ENCODE measurements at regions not wholly inside any gene's neighbourhood (a gene's known extent, or its start where the extent isn't known, plus 50 kb on each side); places are given as distances from the start of the nearest gene placed in this dataset.

DNA sequence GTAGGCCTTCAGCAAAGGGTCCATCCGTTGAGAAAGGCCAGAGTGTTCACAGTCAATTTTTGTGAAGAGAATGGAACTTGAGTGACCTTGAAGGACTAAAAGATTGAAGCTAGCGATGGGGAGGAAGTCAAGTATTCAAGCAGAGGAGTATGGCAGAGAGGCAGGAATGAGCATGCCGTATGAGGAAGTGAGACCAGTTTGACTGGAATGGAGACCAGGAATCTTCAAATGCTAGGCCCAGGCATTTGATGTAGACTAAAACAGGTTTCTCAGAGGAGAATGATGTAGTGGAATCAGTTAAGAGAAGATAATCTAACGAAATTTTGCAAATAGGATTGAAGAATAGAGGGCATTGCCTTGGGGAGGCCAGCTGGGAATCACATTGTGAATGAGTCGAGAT is 90.4 kb upstream of the SEMA6A start:
- H3K27ac ChIP-seq: no peak overlapping the region
- H3K4me2 ChIP-seq: no peak overlapping the region
- TF ChIP-seq MAZ (IDR thresholded peaks at IDR 0.05; ENCODE audit: borderline replicate concordance, low read depth, low read length): no peak
- TF ChIP-seq CBX8 (IDR thresholded peaks at IDR 0.05): no peak
- TF ChIP-seq ESRRA (IDR thresholded peaks at IDR 0.05; ENCODE audit: borderline replicate concordance, low read length): no peak
- TF ChIP-seq RAD21 (conservative IDR thresholded peaks at IDR 0.05 in 1 of 2, IDR thresholded peaks at IDR 0.05 in 1 of 2): no peak
- no peak for TF ChIP-seq ZSCAN20 (CRISPR knock-in tag; IDR thresholded peaks at IDR 0.05)
- TF ChIP-seq BHLHE40 (IDR thresholded peaks at IDR 0.05; ENCODE audit: low read depth, low read length): no peak
- TF ChIP-seq, protein P1, sequence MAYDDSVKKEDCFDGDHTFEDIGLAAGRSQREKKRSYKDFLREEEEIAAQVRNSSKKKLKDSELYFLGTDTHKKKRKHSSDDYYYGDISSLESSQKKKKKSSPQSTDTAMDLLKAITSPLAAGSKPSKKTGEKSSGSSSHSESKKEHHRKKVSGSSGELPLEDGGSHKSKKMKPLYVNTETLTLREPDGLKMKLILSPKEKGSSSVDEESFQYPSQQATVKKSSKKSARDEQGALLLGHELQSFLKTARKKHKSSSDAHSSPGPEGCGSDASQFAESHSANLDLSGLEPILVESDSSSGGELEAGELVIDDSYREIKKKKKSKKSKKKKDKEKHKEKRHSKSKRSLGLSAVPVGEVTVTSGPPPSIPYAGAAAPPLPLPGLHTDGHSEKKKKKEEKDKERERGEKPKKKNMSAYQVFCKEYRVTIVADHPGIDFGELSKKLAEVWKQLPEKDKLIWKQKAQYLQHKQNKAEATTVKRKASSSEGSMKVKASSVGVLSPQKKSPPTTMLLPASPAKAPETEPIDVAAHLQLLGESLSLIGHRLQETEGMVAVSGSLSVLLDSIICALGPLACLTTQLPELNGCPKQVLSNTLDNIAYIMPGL (CRISPR knock-in tag; IDR thresholded peaks at IDR 0.05; ENCODE audit: borderline replicate concordance): no peak
- TF ChIP-seq POLR2A (IDR thresholded peaks at IDR 0.05; ENCODE audit: low read length): no peak
- no peak for TF ChIP-seq NFE2L2 (conservative IDR thresholded peaks at IDR 0.05; ENCODE audit: low read length)
- TF ChIP-seq FOSL2 (IDR thresholded peaks at IDR 0.05): no peak
- TF ChIP-seq FOSL2 (CRISPR knock-in tag; IDR thresholded peaks at IDR 0.05): no peak
- no peak for TF ChIP-seq ZFP36 (IDR thresholded peaks at IDR 0.05; ENCODE audit: borderline replicate concordance, partially characterized antibody)
- TF ChIP-seq FOSB (CRISPR knock-in tag; IDR thresholded peaks at IDR 0.05): no peak
- no peak for TF ChIP-seq HOXB5 (CRISPR knock-in tag; IDR thresholded peaks at IDR 0.05)
- no peak for TF ChIP-seq CHD2 (IDR thresholded peaks at IDR 0.05; ENCODE audit: low read length, partially characterized antibody)
- no peak for TF ChIP-seq JUNB (IDR thresholded peaks at IDR 0.05)
- no peak for TF ChIP-seq CHD4 (IDR thresholded peaks at IDR 0.05; ENCODE audit: borderline replicate concordance)
- no peak for TF ChIP-seq HOXB13 (CRISPR knock-in tag; IDR thresholded peaks at IDR 0.05; ENCODE audit: low read depth)
- no peak for TF ChIP-seq TFCP2L1 (CRISPR knock-in tag; IDR thresholded peaks at IDR 0.05)
- no peak for ATAC-seq
- no peaks in the 10 kb centered on the region for H3K9me3 ChIP-seq
- CTCF ChIA-PET: no interaction called here
- FAIRE-seq: no peak
- no peak overlapping the region for H3K4me3 ChIP-seq
- POLR2A ChIA-PET: no interaction called here
- no peaks in the 10 kb centered on the region for H3K4me1 ChIP-seq
- 10% methylated on average over 5 of the region's 5 CpGs for WGBS (ENCODE audit: missing lambda C conversion rate)
- DNase-seq (ENCODE audit: low read depth in 1 of 2, low spot score in 1 of 2): no peak

DNA sequence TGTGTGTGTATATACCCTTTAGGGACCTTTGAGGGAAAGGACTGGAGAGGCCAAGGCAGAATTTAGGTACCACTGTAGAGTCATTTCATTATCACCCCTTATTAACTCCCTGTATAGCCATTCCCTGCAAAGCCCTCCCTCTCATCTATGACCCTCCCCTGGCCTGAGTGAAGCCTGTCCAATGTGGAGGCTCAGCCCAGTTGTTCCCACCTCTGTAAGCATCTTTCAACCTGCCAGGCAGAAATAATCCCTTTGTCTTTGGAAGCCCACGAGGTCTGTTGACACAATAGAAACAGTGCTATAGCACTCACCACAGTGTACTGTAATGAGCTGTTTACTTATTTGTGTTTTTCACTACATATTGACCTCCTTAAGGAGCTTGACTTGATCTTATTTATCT is 88.5 kb upstream of the SEMA6A start:
- CTCF ChIA-PET: interaction anchor here (0.5 kb wide), 1 partner anchor 9 kb away, joined by 3 read pairs; no protein-coding TSS in a partner anchor
- Histone ChIP-seq H3K9me3 (no peaks in the 10 kb centered on the region), H3K4me2 (no peak overlapping the region), H3K4me3 (no peak overlapping the region), H3K27ac (no peak overlapping the region), H3K4me1 (no peaks in the 10 kb centered on the region)
- FAIRE-seq (no peak), DNase-seq (ENCODE audit: low read depth in 1 of 2, low spot score in 1 of 2) (no peak), ATAC-seq (no peak)
- POLR2A ChIA-PET: no interaction called here
- TF ChIP-seq, protein P2, sequence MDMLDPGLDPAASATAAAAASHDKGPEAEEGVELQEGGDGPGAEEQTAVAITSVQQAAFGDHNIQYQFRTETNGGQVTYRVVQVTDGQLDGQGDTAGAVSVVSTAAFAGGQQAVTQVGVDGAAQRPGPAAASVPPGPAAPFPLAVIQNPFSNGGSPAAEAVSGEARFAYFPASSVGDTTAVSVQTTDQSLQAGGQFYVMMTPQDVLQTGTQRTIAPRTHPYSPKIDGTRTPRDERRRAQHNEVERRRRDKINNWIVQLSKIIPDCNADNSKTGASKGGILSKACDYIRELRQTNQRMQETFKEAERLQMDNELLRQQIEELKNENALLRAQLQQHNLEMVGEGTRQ (IDR thresholded peaks at IDR 0.05): no peak
- TF ChIP-seq, protein P3, sequence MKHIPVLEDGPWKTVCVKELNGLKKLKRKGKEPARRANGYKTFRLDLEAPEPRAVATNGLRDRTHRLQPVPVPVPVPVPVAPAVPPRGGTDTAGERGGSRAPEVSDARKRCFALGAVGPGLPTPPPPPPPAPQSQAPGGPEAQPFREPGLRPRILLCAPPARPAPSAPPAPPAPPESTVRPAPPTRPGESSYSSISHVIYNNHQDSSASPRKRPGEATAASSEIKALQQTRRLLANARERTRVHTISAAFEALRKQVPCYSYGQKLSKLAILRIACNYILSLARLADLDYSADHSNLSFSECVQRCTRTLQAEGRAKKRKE (CRISPR knock-in tag; IDR thresholded peaks at IDR 0.05; ENCODE audit: low read depth): no peak
- TF ChIP-seq TFCP2L1 (CRISPR knock-in tag; IDR thresholded peaks at IDR 0.05) (no peak), SREBF2 (IDR thresholded peaks at IDR 0.05) (no peak), EP300 (IDR thresholded peaks at IDR 0.05) (no peak), BHLHE40 (IDR thresholded peaks at IDR 0.05; ENCODE audit: low read depth, low read length) (no peak), FOSB (CRISPR knock-in tag; IDR thresholded peaks at IDR 0.05) (no peak), RNF2 (IDR thresholded peaks at IDR 0.05; ENCODE audit: borderline replicate concordance, low read depth) (no peak), ESRRA (IDR thresholded peaks at IDR 0.05; ENCODE audit: borderline replicate concordance, low read length) (no peak)
- TF ChIP-seq, protein P4, sequence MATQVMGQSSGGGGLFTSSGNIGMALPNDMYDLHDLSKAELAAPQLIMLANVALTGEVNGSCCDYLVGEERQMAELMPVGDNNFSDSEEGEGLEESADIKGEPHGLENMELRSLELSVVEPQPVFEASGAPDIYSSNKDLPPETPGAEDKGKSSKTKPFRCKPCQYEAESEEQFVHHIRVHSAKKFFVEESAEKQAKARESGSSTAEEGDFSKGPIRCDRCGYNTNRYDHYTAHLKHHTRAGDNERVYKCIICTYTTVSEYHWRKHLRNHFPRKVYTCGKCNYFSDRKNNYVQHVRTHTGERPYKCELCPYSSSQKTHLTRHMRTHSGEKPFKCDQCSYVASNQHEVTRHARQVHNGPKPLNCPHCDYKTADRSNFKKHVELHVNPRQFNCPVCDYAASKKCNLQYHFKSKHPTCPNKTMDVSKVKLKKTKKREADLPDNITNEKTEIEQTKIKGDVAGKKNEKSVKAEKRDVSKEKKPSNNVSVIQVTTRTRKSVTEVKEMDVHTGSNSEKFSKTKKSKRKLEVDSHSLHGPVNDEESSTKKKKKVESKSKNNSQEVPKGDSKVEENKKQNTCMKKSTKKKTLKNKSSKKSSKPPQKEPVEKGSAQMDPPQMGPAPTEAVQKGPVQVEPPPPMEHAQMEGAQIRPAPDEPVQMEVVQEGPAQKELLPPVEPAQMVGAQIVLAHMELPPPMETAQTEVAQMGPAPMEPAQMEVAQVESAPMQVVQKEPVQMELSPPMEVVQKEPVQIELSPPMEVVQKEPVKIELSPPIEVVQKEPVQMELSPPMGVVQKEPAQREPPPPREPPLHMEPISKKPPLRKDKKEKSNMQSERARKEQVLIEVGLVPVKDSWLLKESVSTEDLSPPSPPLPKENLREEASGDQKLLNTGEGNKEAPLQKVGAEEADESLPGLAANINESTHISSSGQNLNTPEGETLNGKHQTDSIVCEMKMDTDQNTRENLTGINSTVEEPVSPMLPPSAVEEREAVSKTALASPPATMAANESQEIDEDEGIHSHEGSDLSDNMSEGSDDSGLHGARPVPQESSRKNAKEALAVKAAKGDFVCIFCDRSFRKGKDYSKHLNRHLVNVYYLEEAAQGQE (IDR thresholded peaks at IDR 0.05): no peak
- WGBS (ENCODE audit: missing lambda C conversion rate): 0% methylated on average over 1 of the region's 1 CpG
